Body of pancreas (tissue), 4 donors: ENCODE measurements at regions not wholly inside any gene's neighbourhood (a gene's known extent, or its start where the extent isn't known, plus 50 kb on each side); places are given as distances from the start of the nearest gene placed in this dataset.

Source experiments
- CTCF ChIP-seq, 7 experiments: fragments of 450-650 bp in 4 of 7; fragments of 200-600 bp in 3 of 7; sonication (generic) in 3 of 7; IDR thresholded peaks; one replicate each; pipeline ENCODE4 v1.5.1; 2016 to 2019; ENCODE audit warnings: antibody characterized with exemption in 7 of 7
- POLR2A ChIP-seq, 3 donors: fragments of 450-650 bp; IDR thresholded peaks; one replicate each; pipeline ENCODE4 v1.6.1; 2016; ENCODE audit warnings: antibody characterized with exemption in 3 of 3, mild to moderate bottlenecking in 2 of 3

- TF ChIP-seq POLR2A (IDR thresholded peaks at IDR 0.05) = no peak
- no peak for TF ChIP-seq CTCF (IDR thresholded peaks at IDR 0.05)
Measured at GRCh38 chr7:128162666-128163065, 78.4 kb upstream of the LEP start.
